HG03565 (cell line): ENCODE measurements at regions not wholly inside any gene's neighbourhood (a gene's known extent, or its start where the extent isn't known, plus 50 kb on each side); places are given as distances from the start of the nearest gene placed in this dataset.

ENCODE experiments used
- ATAC-seq: cut with Tn5 transposase; IDR thresholded peaks from one replicate; pipeline ENCODE4 v1.9.1; 2021; ENCODE audit warnings: mild to moderate bottlenecking, moderate library complexity; ENCODE audit not compliant: unreplicated experiment

DNA sequence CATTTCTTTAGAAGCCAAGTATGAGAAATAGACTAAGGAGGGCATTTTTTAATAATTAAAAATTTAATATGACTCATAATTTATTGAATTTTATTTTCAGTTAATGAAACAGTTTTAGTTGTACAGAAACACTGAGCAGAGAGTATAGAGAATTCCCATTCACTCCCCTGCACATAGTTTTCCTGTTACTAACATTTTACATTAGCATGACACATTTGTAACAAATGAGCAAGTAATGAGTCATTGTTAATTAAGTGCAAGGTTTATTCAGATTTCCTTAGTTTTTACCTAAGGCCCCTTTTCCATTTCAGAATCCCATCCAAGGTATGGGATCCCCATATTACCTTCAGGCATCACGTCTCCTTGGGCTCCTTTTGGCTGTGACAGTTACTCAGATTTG, 271.5 kb upstream of the FZD8 start:
- no peak for ATAC-seq

DNA sequence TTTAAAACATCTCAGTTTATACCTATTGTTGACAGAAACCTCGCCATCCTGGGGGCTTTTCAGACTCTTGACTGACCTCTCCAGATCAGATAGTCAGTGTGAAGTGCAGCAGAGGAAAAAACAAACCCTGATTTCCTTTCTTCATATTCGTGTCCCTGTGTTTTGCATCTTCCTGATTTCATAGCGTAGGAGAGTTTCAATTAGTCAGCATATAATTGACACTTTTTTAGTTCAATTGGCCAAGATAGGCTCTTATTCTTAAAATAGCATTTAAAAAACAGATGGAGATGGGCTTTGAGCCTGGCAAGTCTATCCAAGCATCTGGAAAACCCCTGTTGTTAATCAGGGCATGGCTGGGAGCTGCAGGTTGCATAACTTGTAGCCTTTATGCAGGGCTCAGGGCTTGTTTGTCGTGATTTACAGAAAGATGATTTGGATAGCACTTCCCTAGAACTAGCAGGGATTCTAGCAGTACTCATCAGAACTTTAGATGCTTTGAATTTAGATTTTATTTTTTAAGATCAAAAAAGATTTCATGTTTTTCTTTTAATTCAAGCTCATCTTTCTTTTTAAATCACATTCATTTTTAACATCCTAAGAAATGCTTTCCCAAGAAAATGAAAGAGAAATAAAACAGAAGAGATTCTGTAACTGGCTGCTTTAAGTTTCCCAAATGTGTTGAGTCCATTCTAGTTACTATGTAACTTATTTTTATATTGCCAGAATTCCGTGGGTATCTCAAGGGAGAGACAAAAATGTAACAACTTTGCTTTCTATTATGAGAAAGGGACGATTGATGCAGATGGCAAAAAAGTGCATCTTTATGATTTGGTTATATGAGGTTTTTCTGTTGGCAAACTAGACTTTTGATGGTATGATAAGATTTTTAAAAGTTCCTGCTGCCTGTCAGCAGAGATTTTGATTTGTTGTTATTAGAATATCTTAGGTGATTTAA, 270.8 kb upstream of the FZD8 start:
- ATAC-seq: no peak

DNA sequence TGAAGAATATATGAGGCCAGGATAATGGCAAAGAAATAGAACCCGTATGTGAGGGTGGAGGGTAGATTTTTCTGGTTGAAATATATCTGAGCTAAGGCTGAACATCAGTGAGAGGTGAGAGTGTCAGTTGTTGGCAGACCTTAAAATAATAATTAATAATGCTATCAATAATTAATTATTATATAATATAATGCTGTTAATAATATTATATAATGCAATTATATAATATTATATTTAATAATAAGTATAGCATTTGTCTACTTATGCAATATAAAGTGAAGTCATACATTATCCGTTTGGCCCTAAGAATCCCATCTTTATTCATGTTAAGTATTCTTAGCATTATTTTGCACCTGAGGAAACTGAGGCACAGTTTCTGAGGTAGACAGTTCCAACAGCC, 269.9 kb upstream of the FZD8 start:
- ATAC-seq: no peak

GRCh38 chr10:35911233-35911632, 269.1 kb upstream of the FZD8 start:
- no peak for ATAC-seq

GRCh38 chr10:35910234-35910633, 268.1 kb upstream of the FZD8 start:
- no peak for ATAC-seq

- no peak for ATAC-seq
Observed at GRCh38 chr10:35909121-35909720, 267.1 kb upstream of the FZD8 start.

DNA sequence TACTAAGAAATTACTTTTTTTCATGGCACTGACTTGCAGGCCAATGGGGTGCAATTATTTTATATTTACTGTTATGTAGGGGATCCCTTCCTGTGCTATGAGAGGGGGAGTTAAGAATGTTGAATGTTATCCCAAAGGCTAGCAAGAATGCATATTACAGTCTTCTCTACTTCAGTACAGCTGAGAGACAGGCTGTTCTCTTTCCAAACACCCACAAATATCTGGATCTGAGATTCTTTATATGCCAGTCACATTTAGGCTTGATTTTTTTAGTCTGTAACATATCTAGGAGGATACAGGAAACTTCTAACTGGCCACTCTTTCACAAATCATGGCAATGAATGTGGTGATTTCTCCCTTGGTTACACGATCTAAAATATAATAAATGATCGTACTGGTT, 266.4 kb upstream of the FZD8 start:
- ATAC-seq: no peak

DNA sequence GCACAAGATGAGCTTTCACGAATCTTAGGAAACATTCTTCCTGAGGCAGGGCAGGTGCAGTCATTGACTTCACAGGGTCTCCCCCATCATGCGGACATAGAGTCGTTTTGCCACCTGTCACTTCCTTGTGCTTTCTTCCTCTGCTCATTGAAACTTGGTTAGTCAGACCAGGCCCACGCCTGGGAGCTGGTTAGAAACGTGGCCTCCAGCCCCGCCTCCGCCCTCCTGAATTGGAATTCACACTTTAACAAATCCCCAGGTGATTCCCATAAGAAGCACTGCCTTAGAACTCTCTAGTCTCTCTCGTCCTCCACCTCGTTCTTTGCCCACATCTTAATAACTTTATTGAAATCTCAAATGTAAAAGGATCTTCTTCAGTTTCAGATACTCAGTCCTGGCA, 265.5 kb upstream of the FZD8 start:
- ATAC-seq: no peak

- no peak for ATAC-seq
Observed at GRCh38 chr10:35906155-35906554, 264.1 kb upstream of the FZD8 start.

DNA sequence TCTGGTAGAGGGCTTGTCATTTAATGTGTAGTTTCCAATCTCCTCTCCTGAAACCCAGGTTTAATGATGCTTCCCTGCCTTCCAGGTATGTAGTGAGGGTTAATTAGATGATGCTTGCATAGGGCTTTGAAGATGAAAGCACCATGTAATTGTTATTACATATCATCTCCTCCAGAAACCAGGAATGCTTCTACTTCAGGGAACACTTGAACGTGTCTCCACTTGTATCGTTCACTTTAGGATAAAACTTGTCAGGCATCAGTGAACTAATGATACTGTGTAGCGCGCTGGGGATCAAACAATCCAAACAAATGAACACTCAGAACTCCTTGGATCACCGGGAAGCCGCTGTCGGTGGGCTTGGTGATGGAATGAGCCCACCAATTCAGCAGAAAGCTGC, 260.9 kb upstream of the FZD8 start:
- no peak for ATAC-seq

- no peak for ATAC-seq
Observed at GRCh38 chr10:35898716-35899440, 256.8 kb upstream of the FZD8 start.

- no peak for ATAC-seq
Observed at GRCh38 chr10:35896001-35896400, 253.9 kb upstream of the FZD8 start.

- ATAC-seq: no peak
Observed at GRCh38 chr10:35895331-35895730, 253.2 kb upstream of the FZD8 start.

DNA sequence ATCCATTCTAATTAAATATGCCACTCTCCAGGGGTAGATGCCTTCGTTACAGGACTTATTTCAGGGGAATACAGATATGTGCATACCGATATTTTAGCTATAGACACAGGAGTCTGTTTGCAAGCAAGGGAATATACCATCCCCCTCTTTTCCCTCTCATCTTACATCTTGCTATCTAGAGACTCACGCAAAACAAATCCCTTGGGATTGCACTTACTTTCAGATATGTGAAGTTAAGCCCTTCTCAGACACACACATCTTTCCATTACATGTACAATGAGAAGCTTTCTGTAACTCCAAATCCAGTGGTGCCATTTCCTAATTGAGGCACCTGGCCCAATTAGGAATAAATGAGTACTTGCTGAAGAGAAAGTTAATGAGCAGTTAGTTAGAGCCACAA, 250.4 kb upstream of the FZD8 start:
- no peak for ATAC-seq

GRCh38 chr10:35890676-35891495, 248.8 kb upstream of the FZD8 start:
- ATAC-seq: no peak

GRCh38 chr10:35889971-35890675, 248.0 kb upstream of the FZD8 start:
- no peak for ATAC-seq

- ATAC-seq: no peak
Observed at GRCh38 chr10:35889226-35889625, 247.1 kb upstream of the FZD8 start.

GRCh38 chr10:35888400-35888799, 246.3 kb upstream of the FZD8 start:
- no peak for ATAC-seq

DNA sequence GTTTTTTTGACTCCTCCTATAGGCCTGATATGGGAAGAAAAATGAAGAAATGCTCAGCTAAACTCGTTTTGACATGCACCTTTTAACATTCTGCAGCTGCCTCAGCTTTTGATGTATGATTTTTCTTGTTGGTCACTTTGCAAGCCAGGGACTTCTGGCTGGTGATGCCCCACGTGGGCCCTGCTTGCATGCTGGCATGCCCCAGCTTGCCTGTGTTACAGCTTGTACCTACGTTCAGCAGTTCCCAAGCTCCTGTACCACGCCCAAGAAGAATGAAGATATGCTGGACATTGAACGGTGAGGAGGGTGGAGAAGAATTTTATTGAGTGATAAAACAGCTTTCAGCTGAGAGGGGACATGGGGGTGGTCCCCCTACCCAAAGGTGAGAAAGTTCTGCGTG, 245.6 kb upstream of the FZD8 start:
- no peak for ATAC-seq

- ATAC-seq: no peak
Observed at GRCh38 chr10:35885076-35885475, 243.0 kb upstream of the FZD8 start.
